GM18867 (cell line): ENCODE measurements at regions not wholly inside any gene's neighbourhood (a gene's known extent, or its start where the extent isn't known, plus 50 kb on each side); places are given as distances from the start of the nearest gene placed in this dataset.
A peak's percentile ranks its signal among the peaks of the same experiment; 100 is the strongest.
"Not testable (repeated sequence)": the region's sequence is repeated elsewhere in the genome, so short reads cannot be mapped to it uniquely, and the experiment has no call there.

Experiments used
- ATAC-seq: cut with Tn5 transposase; IDR thresholded peaks from one replicate; pipeline ENCODE4 v1.9.1; 2021; ENCODE audit warnings: mild to moderate bottlenecking, moderate library complexity; ENCODE audit not compliant: unreplicated experiment

DNA sequence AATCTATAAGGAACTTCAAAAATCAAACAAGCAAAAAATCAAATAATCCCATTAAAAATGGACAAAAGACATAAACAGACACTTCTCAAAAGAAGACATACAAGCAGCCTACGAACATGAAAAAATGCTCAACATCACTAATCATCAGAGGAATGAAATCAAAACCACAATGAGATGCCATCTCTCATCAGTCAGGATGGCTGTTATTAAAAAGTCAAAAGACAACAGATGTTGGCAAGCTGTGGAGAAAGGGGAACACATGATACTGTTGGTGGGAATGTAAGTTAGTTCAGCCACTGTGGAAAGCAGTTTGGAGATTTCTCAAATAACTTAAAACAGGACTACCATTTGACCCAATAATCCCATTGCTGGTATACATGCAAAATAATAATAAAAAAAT is 226.4 kb downstream of the S1PR1 start:
- ATAC-seq = no peak

- no peak for ATAC-seq
These were observed 229.1 kb downstream of the S1PR1 start for GRCh38 chr1:101465941-101466340.

- ATAC-seq = peak; percentile 74
These were observed 237.3 kb downstream of the S1PR1 start for GRCh38 chr1:101474039-101474665.

DNA sequence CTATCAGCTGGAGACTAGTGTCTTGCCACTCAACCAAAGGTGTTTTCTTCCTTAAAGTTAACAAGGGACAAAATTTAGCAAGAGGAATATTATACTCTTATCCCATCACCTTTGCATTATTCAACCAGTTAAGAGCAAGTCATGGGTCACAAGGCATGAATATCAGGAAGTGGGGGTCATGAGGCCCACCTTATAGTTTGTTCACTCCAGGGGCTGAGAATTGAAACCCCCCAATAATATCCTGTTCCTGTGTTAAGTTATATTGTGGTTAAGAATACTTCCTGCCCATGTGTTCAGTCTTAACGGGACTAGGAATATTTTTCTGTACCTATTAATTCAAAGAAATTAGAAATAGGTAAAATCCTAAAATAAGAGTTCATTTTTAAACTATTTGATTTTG is 239.7 kb downstream of the S1PR1 start:
- no peak for ATAC-seq

DNA sequence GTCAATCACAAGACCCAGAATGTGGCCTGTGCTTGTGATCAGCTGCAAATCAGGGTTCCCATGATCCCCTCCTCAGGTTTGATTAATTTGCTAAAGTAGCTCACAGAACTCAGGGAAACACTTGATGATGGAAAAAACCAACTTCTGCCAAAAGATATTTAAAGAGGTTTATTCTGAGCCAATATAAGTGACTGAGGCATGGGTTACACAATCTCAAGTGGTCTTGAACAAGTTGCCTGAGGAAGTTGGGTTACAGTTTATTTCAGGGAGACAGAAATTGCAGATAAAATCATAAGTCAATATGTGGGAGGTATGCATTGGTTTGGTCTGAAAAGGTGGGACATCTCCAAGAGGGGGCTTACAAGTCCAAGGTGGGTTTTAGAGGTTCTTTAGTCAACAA is 243.1 kb downstream of the S1PR1 start:
- no peak for ATAC-seq

GRCh38 chr1:101482306-101482705 is 245.5 kb downstream of the S1PR1 start:
- no peak for ATAC-seq

- no peak for ATAC-seq
These were observed 247.3 kb downstream of the S1PR1 start for GRCh38 chr1:101483982-101484688.

DNA sequence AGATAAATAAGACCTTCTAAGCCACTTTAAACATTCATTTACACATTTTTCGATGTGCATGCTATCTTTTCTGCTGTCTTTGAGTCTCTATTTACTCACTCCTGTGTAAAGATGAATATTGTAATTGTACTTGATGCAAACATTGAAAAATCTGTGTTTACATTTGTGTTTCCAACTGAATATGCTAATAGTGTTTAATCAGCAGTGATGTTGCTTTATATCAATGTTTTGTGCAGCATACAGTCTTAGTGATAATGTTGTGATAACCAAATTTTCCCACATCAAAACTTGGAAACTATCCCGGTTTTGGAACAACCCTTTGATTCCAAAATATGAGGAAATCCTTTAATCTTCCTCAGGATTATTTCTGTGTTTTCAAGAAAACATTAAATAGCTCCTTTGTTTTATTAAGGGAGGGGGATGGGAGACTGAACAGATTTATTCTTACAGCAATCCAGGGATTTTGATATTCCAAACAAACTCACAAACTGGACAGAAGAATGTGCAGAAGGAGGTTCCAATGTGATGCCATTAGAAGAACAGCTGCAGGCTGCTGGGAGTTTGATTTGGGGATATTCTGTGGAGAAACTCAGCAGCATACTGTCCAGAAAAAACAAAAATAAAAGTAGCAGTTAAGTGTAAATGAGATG is 248.0 kb downstream of the S1PR1 start:
- no peak for ATAC-seq

- ATAC-seq = no peak
These were observed 248.9 kb downstream of the S1PR1 start for GRCh38 chr1:101485712-101486111.

GRCh38 chr1:101492144-101492543 is 255.3 kb downstream of the S1PR1 start:
- ATAC-seq = not testable (repeated sequence)

DNA sequence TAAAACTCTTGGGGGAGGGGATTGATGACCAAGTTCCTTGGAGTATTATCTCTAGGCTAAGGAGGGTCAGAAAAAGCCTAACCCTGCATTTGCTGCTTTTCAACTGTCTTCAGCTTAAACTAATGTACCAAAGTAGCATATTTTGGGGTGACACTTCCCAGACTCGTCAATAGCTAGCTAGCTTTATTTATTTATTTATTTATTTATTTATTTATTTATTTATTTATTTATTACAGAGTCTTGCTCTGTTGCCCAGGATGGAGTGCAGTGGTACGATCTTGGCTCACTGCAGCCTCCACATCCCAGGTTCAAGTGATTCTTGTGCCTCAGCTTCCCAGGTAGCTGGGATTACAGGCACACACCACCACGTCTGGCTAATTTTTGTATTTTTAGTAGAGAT is 257.1 kb downstream of the S1PR1 start:
- ATAC-seq = not testable (repeated sequence)

DNA sequence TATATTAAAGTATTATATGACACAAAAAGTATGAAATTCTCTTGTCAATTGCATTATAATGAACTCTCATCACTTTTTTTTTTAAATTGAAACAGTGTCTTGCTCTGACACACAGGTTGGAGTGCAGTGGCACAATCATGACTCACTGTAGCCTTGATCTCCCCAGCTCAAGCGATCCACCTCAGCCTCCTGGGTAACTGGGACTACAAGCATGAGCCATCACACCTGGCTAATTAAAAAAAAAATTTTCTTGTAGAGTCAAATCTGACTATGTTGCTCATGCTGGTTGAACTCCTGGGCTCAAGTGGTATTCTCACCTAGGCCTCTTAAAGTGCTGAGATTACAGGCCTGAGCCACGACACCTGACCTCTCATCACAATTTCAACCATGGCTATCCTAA is 259.3 kb downstream of the S1PR1 start:
- ATAC-seq = no peak

DNA sequence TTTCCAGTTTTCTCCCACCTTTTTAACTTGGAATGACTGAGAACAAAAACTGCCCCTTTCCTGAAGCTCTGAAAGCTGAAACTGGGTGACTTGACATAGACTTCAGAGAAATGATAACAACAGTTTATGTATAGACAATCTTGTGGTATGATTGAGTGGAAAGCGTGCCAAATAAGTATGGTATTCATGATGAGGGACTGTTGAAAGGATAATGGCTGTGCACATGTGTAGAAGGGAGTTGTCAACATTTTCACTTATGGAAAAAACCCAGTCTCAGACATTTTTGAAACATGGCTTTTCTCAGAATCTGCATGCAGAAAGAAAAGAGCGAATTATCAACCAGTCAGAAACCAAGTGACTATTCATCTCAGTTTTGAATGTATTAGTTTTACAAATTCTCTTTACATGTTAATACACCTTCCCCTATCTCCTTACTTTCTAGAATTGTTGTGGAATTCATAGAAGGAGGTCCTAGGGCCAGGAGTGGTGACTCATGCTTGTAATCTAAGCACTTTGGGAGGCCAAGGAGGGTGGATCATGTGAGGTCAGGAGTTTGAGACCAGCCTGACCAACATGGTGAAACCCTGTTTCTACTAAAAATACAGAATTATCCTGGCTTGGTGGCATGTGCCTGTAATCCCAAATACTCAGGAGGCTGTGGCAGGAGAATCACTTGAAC is 261.2 kb downstream of the S1PR1 start:
- ATAC-seq = no peak

- not testable (repeated sequence) for ATAC-seq
These were observed 267.3 kb downstream of the S1PR1 start for GRCh38 chr1:101504106-101504505.

- not testable (repeated sequence) for ATAC-seq
These were observed 268.4 kb downstream of the S1PR1 start for GRCh38 chr1:101505240-101505639.

GRCh38 chr1:101506541-101507164 is 269.8 kb downstream of the S1PR1 start:
- ATAC-seq = peak; percentile 81

DNA sequence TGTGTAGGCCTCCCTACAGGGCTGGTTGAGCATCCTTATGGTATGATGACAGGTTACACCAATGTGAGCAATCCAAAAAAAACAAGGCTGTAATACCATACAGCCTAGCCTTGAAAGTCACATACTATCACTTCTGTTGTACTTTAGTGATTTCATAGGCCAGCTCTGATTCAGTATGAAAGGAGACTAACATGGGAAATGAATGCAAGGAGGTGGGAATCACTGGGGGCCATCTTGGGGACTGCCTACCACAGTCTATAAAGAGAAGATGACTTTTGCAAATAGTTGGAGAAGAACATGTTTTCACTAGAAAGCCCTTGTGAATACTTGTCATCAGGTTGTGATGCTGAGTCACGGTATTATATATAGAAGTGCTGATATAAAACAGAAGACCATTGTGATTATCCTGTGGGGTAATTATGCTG is 270.7 kb downstream of the S1PR1 start:
- ATAC-seq = no peak

- no peak for ATAC-seq
These were observed 272.1 kb downstream of the S1PR1 start for GRCh38 chr1:101508913-101509312.

DNA sequence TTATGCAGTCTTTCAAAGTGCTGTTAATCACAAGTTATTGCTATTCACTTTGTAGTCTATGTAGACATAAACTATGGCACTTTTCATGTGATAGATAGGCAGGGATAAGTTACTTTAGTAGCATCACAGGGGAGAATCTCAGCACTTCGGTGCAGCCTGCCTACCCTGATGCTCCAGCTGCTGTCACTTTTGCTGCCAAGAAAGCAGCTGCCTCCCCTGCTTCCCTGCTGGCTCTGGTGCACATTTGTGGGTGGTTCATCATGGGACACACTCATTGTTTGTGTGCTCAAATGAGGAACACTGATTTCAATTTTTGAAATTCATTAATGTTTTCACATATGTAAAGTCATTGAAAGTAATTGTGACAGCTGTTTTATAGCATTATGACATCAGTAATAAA is 272.6 kb downstream of the S1PR1 start:
- no peak for ATAC-seq

DNA sequence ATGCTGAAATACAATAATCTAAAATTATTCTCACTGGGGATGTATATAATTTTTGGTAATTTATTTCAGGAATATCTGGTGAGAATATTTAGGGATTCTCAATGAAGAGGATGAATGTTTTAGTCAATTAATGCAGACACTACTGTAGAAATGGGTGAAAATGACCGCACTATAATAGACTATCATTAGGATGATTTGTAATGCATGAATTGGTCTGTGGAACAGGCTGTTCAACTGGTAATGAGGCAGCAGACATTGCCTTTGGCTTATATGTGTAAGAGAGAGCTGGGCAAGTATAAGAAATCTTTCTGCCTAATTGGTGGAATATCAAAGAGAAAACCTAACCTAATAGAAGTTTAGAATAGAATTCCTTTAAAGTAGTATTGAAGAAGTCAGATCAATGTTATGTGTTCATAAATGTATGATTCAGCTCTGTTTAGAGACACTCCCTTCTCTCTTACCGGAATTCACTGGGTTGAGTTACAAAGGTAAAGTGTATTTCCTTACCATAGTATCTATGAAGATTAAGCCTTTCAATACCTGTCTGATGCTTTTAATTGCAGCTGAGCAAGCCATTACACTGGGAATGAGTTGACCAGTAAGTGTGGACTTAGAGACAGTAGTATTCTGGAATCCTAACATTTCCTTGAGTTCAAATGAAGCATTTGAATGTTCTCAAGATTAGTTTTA is 274.5 kb downstream of the S1PR1 start:
- ATAC-seq = no peak

GRCh38 chr1:101520302-101520701 is 283.5 kb downstream of the S1PR1 start:
- ATAC-seq = peak; percentile 91
